ENCODE measurements at regions not wholly inside any gene's neighbourhood (a gene's known extent, or its start where the extent isn't known, plus 50 kb on each side); places are given as distances from the start of the nearest gene placed in this dataset.

GRCh38 chr5:143734456-143734780 lies 77.5 kb upstream of the HMHB1 start:
- no peak overlapping the region for H3K27ac ChIP-seq (ENCODE audit: extremely low read depth, low read depth, low read length)
- H3K36me3 ChIP-seq (ENCODE audit: control insufficient read depth, insufficient read depth, low read length): no peaks in the 10 kb centered on the region
- 6% methylated on average over 3 of the region's 3 CpGs for WGBS (ENCODE audit: insufficient coverage, low coverage, missing lambda C conversion rate)
- H3K9me1 ChIP-seq (ENCODE audit: control insufficient read depth, insufficient read depth, low read length): no peaks in the 10 kb centered on the region
- TF ChIP-seq PHF8 (IDR thresholded peaks at IDR 0.05; ENCODE audit: borderline replicate concordance, low read length) (no peak), PRMT5 (CRISPR knock-in tag; IDR thresholded peaks at IDR 0.05) (no peak), ZNF79 (CRISPR knock-in tag; IDR thresholded peaks at IDR 0.05; ENCODE audit: low read depth) (no peak), HOMEZ (CRISPR knock-in tag; IDR thresholded peaks at IDR 0.05) (no peak), THRAP3 (IDR thresholded peaks at IDR 0.05; ENCODE audit: borderline replicate concordance) (no peak), ZNF699 (CRISPR knock-in tag; IDR thresholded peaks at IDR 0.05; ENCODE audit: insufficient replicate concordance) (no peak), RBM34 (IDR thresholded peaks at IDR 0.05; ENCODE audit: borderline replicate concordance, insufficient read depth, low read length) (no peak), DNMT1 (IDR thresholded peaks at IDR 0.05) (no peak)
- TF ChIP-seq, protein P1, sequence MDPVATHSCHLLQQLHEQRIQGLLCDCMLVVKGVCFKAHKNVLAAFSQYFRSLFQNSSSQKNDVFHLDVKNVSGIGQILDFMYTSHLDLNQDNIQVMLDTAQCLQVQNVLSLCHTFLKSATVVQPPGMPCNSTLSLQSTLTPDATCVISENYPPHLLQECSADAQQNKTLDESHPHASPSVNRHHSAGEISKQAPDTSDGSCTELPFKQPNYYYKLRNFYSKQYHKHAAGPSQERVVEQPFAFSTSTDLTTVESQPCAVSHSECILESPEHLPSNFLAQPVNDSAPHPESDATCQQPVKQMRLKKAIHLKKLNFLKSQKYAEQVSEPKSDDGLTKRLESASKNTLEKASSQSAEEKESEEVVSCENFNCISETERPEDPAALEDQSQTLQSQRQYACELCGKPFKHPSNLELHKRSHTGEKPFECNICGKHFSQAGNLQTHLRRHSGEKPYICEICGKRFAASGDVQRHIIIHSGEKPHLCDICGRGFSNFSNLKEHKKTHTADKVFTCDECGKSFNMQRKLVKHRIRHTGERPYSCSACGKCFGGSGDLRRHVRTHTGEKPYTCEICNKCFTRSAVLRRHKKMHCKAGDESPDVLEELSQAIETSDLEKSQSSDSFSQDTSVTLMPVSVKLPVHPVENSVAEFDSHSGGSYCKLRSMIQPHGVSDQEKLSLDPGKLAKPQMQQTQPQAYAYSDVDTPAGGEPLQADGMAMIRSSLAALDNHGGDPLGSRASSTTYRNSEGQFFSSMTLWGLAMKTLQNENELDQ (CRISPR knock-in tag; IDR thresholded peaks at IDR 0.05; ENCODE audit: borderline replicate concordance): no peak
- TF ChIP-seq, protein P2, sequence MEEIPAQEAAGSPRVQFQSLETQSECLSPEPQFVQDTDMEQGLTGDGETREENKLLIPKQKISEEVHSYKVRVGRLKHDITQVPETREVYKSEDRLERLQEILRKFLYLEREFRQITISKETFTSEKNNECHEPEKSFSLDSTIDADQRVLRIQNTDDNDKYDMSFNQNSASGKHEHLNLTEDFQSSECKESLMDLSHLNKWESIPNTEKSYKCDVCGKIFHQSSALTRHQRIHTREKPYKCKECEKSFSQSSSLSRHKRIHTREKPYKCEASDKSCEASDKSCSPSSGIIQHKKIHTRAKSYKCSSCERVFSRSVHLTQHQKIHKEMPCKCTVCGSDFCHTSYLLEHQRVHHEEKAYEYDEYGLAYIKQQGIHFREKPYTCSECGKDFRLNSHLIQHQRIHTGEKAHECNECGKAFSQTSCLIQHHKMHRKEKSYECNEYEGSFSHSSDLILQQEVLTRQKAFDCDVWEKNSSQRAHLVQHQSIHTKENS (CRISPR knock-in tag; IDR thresholded peaks at IDR 0.05): no peak
- TF ChIP-seq, protein P3, sequence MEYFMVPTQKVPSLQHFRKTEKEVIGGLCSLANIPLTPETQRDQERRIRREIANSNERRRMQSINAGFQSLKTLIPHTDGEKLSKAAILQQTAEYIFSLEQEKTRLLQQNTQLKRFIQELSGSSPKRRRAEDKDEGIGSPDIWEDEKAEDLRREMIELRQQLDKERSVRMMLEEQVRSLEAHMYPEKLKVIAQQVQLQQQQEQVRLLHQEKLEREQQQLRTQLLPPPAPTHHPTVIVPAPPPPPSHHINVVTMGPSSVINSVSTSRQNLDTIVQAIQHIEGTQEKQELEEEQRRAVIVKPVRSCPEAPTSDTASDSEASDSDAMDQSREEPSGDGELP (CRISPR knock-in tag; IDR thresholded peaks at IDR 0.05; ENCODE audit: borderline replicate concordance): no peak
- BruUV-seq (replicated peaks): no TSS peak
- ATAC-seq (no peak), FAIRE-seq (no peak), DNase-seq (ENCODE audit: extremely low read depth in 1 of 4, low spot score in 3 of 4) (no peak)
- H3K9ac ChIP-seq (ENCODE audit: insufficient read depth in 1 of 2, low read depth in 2 of 2, low read length in 2 of 2): no peak overlapping the region
- POLR2A ChIA-PET: no interaction called here
- CTCF ChIA-PET (ENCODE audit: low intra/inter-chr PET ratio): no interaction called here
- H3K27me3 ChIP-seq (ENCODE audit: control insufficient read depth in 2 of 2, insufficient read depth in 2 of 2, low read length in 2 of 2): peaks cover 0 to 4% of the 10 kb centered on the region in 2 experiments; a peak in 1 of 5 replicates
- no peaks in the 10 kb centered on the region for H3K4me1 ChIP-seq (replicated peaks in 1 of 2; ENCODE audit: control insufficient read depth in 2 of 2, insufficient read depth in 2 of 2, low read length in 2 of 2)
- no peaks in the 10 kb centered on the region for H4K20me1 ChIP-seq (replicated peaks; ENCODE audit: control insufficient read depth, insufficient read depth, low read length)
- no peak overlapping the region for H3K4me2 ChIP-seq (ENCODE audit: insufficient read depth, low read length)
- intact Hi-C loops (cut with micrococcal nuclease): no loop called here
- in situ Hi-C loops (cut with MboI): no loop called here
- no peaks in the 10 kb centered on the region for H3K79me2 ChIP-seq (ENCODE audit: control insufficient read depth, insufficient read depth, low read length)
- no peak overlapping the region for H2AFZ ChIP-seq (ENCODE audit: low read depth, low read length)
- no peak overlapping the region for H3K4me3 ChIP-seq
- H3K9me3 ChIP-seq (replicated peaks; ENCODE audit: control insufficient read depth, insufficient read depth, low read depth, low read length): no peaks in the 10 kb centered on the region

Measured in K562 (cell line).